Ovary (tissue), 7 donors: ENCODE measurements at regions not wholly inside any gene's neighbourhood (a gene's known extent, or its start where the extent isn't known, plus 50 kb on each side); places are given as distances from the start of the nearest gene placed in this dataset.

ENCODE experiments used
- DNase-seq, 5 donors: peaks; one replicate each; pipeline ENCODE4 v3.0.0-alpha.2; 2019 to 2020
- H3K27ac ChIP-seq, 2 donors: fragments of 200-600 bp; one replicate each; pipeline versions ENCODE4 v1.5.1 to v1.8.0; 2019 to 2022
- H3K27me3 ChIP-seq: fragments of 200-600 bp; one replicate; pipeline ENCODE4 v1.8.0; 2022
- H3K36me3 ChIP-seq: fragments of 200-600 bp; sonication (generic); one replicate; pipeline ENCODE4 v1.5.1; 2019
- H3K4me1 ChIP-seq: one replicate; pipeline ENCODE4 v1.8.1; 2013; ENCODE audit warnings: mild to moderate bottlenecking, moderate library complexity; ENCODE audit not compliant: insufficient read depth
- H3K4me3 ChIP-seq: fragments of 200-600 bp; sonication (generic); one replicate; pipeline ENCODE4 v1.5.1; 2017
- H3K9me3 ChIP-seq, 2 donors: fragments of 200-600 bp in 1 of 2; sonication (generic) in 1 of 2; one replicate each; pipeline versions ENCODE4 v1.5.1 to v1.8.1; 2013 to 2019; ENCODE audit warnings: mild to moderate bottlenecking in 1 of 2, moderate library complexity in 1 of 2
- EP300 ChIP-seq: sonication (generic); formaldehyde crosslinking; IDR thresholded peaks from one replicate; pipeline ENCODE4 v1.6.1; 2017; ENCODE audit warnings: antibody characterized with exemption
- POLR2A ChIP-seq: fragments of 450-650 bp; IDR thresholded peaks from one replicate; pipeline ENCODE4 v1.6.1; 2017; ENCODE audit warnings: antibody characterized with exemption, mild to moderate bottlenecking, moderate library complexity
- WGBS, 3 donors: extraction: QIAGEN DNeasy Blood & Tissue Kit in 1 of 3; methylation state at CpG; one replicate each; pipeline versions ENCODE4 v1.1.5 to v1.1.7; 2013 to 2017; 5-methylcytosine and 5-hydroxymethylcytosine counted together
- intact Hi-C, 4 donors: fragments of 100-400 bp; cut with DNase I; formaldehyde crosslinking; loops; one replicate each; pipeline versions ENCODE4 v1.11.0 to v1.15.1; 2022 to 2023
- TF ChIP-seq, protein P1 (sequence below), 3 donors: fragments of 450-650 bp in 2 of 3; fragments of 200-600 bp in 1 of 3; IDR thresholded peaks; one replicate each; pipeline versions ENCODE4 v1.5.1 to v1.8.0; 2016 to 2022; ENCODE audit warnings: antibody characterized with exemption in 3 of 3, mild to moderate bottlenecking in 1 of 3
- donor health status: DM: no; HTN: no; CAD: no; lungs with moderate emphysema.
- donor health status: DM: no; HTN: no; CAD: no.
- donor health status: Bipolar disorder and iron deficiency.
- donor health status: DM: no; HTN: no; CAD: no.
- donor health status: DM: yes; HTN: yes; CAD: no.

DNA sequence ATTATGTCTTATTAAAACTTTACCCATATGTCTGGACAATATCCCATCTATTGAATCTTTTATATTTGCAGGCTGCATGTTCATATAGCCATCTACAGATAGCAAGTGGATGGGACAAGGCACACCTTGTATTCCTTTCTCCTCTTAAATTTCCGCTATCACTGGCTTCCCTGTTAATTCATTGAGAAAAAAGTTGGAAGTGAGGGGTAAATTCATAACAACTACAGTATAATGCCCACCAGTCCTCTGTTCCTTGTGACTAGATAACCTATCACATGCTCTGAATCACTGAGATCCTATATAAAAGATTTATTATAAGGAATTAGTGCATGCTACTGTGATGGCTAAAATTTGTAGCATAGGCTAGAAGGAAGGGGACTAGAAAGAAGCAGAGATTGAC, 1005.8 kb upstream of the ATXN8OS start:
- H3K4me1 ChIP-seq = no peaks in the 10 kb centered on the region
- intact Hi-C loops = no loop called here
- no peak for DNase-seq
- H3K27ac ChIP-seq = no peak overlapping the region
- WGBS, 3 donors = 87 to 95% (median 94%) methylated on average over 1 of the region's 1 CpG
- TF ChIP-seq EP300 (no peak), POLR2A (no peak)
- TF ChIP-seq, protein P1, sequence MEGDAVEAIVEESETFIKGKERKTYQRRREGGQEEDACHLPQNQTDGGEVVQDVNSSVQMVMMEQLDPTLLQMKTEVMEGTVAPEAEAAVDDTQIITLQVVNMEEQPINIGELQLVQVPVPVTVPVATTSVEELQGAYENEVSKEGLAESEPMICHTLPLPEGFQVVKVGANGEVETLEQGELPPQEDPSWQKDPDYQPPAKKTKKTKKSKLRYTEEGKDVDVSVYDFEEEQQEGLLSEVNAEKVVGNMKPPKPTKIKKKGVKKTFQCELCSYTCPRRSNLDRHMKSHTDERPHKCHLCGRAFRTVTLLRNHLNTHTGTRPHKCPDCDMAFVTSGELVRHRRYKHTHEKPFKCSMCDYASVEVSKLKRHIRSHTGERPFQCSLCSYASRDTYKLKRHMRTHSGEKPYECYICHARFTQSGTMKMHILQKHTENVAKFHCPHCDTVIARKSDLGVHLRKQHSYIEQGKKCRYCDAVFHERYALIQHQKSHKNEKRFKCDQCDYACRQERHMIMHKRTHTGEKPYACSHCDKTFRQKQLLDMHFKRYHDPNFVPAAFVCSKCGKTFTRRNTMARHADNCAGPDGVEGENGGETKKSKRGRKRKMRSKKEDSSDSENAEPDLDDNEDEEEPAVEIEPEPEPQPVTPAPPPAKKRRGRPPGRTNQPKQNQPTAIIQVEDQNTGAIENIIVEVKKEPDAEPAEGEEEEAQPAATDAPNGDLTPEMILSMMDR (IDR thresholded peaks at IDR 0.05) = no peak
- H3K27me3 ChIP-seq = no peaks in the 10 kb centered on the region
- no peaks in the 10 kb centered on the region for H3K36me3 ChIP-seq
- no peak overlapping the region for H3K4me3 ChIP-seq
- H3K9me3 ChIP-seq = no peaks in the 10 kb centered on the region

DNA sequence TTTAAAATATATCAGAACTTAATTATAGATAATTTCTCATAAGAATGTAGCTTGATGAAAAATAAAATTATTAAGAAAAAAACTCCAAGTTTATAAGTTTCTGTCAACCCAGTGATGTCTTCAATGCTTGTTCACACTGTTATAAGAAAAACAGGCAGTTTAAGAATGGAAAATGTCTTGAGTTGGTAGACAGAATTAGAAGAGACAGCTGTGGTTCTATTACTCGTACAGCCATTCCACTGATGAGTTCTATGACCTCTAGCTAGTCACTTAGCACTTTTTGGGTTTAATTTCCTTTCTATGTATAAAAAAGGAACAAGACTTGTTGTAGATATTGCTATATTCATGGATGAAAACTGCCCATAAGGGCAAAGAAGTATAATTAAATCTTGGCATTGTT, 1013.1 kb upstream of the ATXN8OS start:
- intact Hi-C loops = no loop called here
- H3K27me3 ChIP-seq = no peaks in the 10 kb centered on the region
- TF ChIP-seq EP300 (no peak), POLR2A (no peak)
- TF ChIP-seq, protein P1 (IDR thresholded peaks at IDR 0.05) = no peak
- no peak overlapping the region for H3K27ac ChIP-seq
- no peak overlapping the region for H3K4me3 ChIP-seq
- no peak for DNase-seq
- no peaks in the 10 kb centered on the region for H3K9me3 ChIP-seq
- H3K36me3 ChIP-seq = no peaks in the 10 kb centered on the region
- no peaks in the 10 kb centered on the region for H3K4me1 ChIP-seq
- 35 to 53% (median 35%) methylated on average over 1 of the region's 1 CpG for WGBS, 3 donors

DNA sequence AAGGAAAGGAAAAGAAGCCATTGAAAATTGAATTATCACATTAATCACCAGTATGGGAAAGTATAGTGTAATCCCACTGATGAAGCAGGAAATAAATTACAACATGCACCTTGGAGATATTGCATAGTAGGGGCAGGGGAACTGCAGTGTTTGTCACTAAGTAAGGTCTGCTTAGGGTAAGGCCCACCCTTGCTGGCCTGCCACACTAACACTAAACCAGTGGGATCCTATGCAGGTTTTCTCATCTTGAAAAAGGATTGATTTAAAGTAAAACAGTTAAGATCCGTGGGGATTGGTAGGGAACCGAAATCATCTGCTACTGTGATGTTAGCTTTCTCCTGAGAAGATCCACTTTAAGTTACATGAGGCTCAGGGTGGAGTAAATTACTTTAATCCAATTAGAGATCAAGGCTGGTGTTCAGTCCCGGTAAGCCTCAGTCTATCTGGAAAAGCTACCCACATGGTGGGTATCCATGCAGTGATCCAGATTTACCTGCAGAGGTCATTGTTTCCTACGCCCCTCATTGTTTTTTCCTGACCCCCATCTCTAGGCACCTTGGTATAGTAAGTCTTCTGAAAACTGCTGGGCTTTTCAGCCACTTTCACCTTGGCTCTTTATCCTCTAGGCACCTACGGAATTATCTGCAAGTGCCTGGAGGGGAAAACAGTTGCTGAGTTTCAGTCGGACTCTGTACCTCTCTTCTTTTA, 1014.9 kb upstream of the ATXN8OS start:
- H3K4me1 ChIP-seq = no peaks in the 10 kb centered on the region
- H3K4me3 ChIP-seq = no peak overlapping the region
- no peaks in the 10 kb centered on the region for H3K36me3 ChIP-seq
- 77 to 85% (median 81%) methylated on average over 6 of the region's 6 CpGs for WGBS, 3 donors
- no peak for DNase-seq
- TF ChIP-seq EP300 = no peak
- TF ChIP-seq, protein P1 (IDR thresholded peaks at IDR 0.05) = no peak
- TF ChIP-seq POLR2A = no peak
- H3K9me3 ChIP-seq = no peaks in the 10 kb centered on the region
- intact Hi-C loops = no loop called here
- no peak overlapping the region for H3K27ac ChIP-seq
- no peaks in the 10 kb centered on the region for H3K27me3 ChIP-seq

DNA sequence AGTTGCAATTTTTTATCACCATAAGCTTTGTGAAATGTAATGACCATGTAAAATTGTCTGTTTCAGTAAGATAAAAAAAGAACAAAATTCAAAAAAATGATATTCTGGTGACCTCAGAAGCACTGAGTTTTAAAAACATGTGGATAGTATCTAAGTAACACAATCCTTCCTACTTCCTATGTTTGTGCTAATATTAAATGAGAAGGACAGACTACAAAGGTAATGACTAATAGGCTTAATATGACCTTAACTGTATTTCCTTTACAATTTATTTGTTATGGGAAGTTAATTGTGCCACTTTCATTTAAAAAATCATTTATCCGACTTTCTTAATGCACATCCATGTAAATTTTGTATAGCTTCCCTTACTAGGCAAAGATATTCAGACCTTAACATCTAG, 1030.4 kb upstream of the ATXN8OS start:
- WGBS, 3 donors = 70 to 78% (median 71%) methylated on average over 1 of the region's 1 CpG
- intact Hi-C loops = no loop called here
- Histone ChIP-seq H3K36me3 (no peaks in the 10 kb centered on the region), H3K4me3 (no peak overlapping the region), H3K9me3 (no peaks in the 10 kb centered on the region), H3K27ac (no peak overlapping the region), H3K4me1 (no peaks in the 10 kb centered on the region), H3K27me3 (no peaks in the 10 kb centered on the region)
- no peak for TF ChIP-seq EP300
- TF ChIP-seq POLR2A = no peak
- TF ChIP-seq, protein P1 (IDR thresholded peaks at IDR 0.05) = no peak
- no peak for DNase-seq
